ENCODE measurements at regions not wholly inside any gene's neighbourhood (a gene's known extent, or its start where the extent isn't known, plus 50 kb on each side); places are given as distances from the start of the nearest gene placed in this dataset.

DNA sequence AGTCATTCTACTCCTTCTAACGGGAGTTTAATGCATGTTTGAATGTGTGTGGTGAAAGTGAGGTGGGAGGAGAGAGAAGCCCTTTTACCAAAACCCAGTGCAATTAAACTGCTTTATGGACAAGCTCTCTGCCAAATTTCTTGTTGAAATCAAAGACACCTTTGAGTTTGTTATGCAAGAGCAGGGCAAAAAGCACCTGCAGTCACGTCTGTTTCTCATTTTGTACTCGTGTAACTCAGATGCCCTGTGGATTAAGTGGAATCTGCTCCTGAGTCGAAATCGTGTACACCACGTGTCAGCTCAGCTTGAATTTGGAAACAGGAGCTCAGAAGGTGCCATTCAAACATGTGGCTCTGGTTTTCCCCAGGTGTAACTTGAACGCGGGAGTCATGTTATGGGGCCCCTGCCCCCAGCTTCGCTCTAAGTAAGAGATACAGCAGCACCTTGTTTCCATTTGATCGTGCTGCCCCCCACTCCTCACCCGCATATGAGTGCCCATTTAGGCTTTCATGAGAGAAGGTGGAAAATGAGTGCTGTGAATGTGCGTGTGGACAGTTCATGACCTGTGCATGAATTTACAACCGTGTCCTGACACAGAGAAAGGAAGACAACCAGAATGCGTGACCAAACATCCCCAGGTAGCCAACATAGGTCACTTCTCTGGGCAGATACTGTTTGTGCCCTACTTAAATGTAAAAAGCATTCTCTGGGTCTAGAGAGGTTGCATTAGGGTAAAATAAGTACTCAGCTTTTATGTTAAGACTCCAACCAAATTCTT lies 347.0 kb upstream of the SLC30A5 start:
- no peak for DNase-seq (ENCODE audit: low spot score)

DNA sequence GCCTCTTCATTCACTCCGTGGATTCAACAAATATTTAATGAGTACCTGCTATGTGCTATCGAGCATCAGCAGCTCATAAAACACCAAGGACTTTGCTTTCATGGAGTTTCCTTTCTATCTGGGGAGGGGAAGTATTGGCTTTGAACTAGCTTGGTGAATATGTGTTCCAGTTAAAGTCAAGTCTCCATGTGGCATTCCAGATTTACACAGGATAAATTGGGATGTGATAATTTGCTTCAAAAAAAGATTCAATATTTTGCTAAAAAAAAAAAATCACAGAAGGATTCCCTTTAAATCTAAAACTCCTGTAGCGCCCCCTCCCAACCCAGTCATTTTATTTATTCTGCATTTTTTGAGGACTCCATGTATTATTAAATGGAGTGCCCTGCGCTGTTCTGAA lies 346.3 kb upstream of the SLC30A5 start:
- DNase-seq (ENCODE audit: low spot score) = no peak

DNA sequence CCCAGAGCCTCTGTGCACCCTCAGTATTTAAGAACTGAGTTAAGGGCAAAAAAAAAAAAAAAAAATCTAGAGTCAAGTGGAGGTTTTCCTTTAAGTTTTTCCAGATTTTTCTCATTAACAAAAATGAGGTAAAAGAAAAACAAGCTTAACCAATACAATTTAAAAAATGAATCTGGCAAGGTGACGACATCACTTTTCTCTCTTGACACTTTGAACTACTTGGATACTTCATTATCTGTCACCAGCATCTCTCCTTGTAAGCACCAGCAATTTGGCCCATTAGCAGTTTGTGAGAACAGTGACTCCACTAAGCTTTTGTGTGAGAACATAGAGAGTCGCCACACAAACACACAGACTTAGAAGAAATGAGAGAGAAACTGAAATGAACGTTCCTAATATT lies 345.7 kb upstream of the SLC30A5 start:
- DNase-seq (ENCODE audit: low spot score) = no peak

DNA sequence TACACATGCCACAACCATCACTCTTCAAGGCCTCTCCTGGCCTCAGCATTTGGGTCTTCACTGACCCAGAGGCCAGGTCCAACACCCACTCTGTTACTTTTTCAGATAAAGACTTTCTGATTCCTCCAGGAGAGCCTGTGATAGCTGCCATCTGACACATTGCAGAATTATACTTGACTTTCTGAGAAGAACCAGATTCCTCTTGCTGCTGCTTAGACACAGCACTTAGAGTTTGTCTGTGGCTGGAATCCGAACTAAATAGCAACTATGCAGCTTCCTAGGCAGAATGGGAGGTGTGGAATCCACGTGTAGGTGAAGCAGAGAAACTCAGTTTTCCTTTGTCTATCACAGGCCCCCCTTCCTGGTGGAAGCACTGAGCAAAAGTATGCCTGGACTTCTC lies 344.7 kb upstream of the SLC30A5 start:
- no peak for DNase-seq (ENCODE audit: low spot score)

DNA sequence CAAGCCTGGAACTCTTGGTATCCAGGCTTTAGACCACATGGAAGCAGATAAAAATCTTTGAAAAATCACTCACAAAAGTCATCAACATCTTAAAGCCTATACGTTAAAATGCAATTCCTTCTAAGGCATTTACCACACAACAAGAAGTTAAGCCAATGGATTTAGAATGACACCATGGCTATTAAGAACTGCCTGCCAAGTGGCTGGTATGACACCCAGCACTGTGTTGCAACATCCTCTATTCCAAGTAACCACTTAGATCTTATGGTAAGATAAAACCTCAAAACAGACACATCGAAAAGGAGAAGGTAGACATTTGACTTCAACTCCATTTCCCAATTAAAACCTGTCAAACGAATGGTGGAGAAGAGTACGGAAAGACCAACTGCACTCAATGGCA lies 344.2 kb upstream of the SLC30A5 start:
- DNase-seq (ENCODE audit: low spot score) = no peak

DNA sequence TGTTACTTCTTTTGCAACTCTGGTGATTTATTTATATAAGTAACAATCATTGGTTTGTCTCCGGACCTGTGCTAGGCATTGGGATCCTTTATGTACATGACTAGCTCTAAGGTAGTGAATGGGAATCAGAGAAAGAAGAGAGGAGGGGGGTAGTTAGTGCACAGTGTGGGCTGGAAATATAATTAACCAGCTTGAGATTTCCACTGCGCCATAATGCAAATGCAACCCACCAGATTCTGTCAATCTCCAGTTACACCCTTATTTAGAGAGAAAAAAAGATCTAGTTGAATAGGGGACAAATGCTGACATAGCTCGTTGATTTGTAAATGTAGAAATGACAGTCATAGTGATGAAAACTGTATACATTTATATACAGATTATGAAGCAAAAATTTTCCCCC lies 342.2 kb upstream of the SLC30A5 start:
- DNase-seq (ENCODE audit: low spot score) = no peak

DNA sequence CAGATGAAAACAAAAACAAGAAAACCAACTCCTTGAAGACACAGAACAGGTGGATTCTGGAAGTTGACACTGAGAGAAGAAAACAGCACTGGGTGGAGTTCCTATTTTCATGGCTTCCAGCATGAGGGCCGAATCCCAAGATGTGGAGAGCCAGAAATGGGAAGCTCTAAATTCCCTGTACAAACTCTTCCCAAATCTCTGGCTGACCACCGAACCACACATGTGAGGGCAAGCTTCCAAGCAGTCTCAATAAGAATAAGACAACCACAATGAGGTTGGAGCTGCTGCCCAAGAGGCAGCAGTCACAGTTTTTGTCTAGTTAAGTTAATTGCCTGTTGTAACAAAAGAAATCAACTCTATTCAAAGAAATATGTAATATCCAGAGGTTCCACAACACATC lies 339.3 kb upstream of the SLC30A5 start:
- no peak for DNase-seq (ENCODE audit: low spot score)

DNA sequence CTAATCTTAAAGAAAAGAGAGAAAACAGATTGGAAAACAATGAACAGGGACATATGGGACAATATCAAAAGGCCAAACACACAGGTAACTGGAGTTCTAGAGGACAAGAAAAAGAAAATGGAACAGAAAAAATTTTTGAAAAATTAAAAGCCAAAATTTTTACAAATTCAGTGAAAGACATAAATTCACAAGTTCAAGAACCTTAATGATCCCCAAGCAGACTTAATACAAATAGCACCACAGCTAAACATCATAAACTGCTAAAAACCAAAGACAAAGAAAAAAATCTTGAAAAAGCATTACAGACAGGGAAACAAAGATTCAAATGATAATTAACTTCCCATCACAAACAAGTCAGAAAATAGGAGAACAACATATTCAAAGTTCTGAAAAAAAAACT lies 338.5 kb upstream of the SLC30A5 start:
- no peak for DNase-seq (ENCODE audit: low spot score)

DNA sequence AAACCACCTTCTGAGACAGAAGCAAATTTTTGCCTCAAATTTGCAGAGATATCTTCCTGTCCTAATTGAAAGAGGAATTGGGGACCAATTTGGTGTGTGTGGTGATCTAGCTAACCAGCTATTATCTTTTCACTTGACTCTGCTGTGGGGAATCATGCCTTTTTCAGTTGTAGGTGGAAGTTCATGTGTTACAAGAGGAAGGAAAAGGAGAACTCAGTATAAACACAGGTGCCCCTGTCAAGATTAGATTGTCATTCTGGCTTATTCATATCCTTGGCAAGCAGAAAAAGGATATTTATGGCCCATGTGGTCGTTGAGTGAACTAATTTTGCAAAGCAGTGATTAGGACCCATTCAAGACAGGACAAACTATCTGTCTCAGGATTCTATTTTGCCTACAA lies 336.8 kb upstream of the SLC30A5 start:
- no peak for DNase-seq (ENCODE audit: low spot score)

DNA sequence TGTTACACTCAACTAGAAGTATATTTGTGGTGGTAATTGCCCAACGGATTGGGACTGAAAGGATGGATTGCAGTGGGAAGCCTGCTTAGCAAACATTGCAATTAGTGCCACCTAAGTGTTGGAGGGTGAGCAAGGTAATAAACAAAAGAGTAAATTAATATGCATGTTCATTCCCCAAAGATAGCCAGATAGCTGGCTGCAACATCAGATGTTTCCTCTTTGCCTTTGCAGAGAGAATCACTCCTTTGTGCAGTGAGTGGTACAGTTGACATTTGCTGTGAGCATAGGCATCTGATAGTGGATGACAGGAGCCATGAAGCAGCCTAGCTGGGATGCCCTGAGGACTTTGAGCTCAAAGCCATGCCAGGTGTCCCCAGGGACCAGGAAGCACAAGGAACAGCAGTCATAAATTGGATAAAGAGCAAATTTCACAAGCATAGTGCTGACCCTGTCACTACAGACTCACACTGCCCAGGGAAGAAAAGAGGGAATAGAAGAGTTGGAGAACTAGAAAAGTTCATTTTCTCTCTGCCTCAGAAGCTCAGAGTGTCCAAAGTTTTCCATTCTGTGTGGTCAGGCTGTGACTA lies 336.1 kb upstream of the SLC30A5 start:
- DNase-seq (ENCODE audit: low spot score) = no peak

DNA sequence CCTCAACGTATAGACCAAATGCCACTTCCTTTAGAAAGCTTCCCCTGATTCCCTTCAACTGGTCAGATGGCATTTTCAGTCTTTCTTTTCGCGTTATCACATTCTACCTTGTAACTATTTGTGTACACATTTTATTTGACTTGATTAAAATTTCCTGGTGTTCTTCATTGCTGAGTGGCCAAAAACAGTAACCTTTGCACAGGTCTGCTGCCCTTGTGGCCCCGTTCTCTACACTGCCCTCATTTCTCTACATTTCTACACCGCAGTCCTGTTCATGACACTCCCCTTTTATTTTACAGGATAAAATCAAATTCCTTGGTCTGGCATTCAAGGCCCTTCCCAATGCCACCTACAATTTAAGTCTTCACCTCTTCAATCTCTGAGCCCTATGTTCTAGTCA lies 334.2 kb upstream of the SLC30A5 start:
- DNase-seq (ENCODE audit: low spot score) = no peak

DNA sequence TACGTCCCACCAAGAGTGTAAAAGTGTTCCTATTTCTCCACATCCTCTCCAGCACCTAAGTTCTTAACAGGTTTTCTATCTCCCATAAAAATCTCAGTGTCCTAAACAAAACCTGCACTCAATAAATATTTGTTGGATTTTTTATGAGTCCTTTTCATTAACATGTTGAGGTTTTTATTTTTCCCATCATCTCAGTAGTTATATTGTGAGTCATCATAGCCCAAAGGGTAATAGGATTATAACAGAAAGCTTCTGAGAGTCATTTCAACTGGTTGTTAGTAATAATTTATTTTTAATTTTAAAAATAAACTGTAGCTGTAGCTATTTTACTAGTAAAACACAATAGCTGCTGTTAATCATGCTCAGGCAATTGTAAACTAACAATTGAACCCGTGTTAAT lies 331.6 kb upstream of the SLC30A5 start:
- DNase-seq (ENCODE audit: low spot score) = no peak

DNA sequence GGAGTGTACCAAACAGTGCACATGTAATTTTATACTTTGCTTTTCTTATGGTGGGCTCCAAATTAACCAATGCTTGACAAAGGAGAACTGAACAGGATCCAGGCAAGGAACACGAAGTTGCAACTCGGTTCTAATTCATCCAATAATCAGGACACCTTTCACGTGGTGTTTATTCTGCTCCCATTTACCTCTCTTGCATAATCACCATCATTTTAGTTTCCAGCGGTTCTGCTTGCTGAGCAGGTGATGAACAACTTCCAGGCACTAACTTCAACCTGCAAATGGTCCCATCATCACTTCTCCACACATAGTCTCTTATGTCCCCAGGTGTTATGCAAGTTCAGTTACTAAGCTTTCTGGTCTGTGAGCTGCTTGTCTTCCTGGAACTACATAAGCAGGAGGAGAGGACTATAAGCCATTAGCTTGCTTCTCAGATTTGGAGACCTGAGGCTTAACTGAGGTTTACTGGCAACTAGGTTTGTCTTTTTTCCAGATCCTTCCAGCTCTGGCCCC lies 326.8 kb upstream of the SLC30A5 start:
- no peak for DNase-seq (ENCODE audit: low spot score)

DNA sequence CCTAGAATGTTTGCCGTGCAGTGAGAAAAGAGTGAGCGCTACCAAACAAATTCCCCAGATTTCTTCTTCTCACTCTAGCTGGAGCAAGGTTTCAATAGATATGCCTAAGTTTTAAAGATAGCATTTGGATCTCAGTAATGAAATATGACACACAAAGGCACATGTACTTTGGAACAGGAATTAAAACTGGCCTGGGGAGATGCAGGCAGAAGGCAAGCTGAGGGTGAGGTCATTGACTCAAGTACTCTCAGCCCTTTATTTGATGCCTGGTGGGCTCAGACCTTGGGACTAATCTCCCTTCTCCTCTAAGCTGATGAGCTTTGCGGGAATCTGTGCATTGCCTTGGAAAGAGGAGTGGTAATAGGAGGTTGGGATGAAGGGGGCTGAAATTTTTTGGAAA lies 323.3 kb upstream of the SLC30A5 start:
- no peak for DNase-seq (ENCODE audit: low spot score)

DNA sequence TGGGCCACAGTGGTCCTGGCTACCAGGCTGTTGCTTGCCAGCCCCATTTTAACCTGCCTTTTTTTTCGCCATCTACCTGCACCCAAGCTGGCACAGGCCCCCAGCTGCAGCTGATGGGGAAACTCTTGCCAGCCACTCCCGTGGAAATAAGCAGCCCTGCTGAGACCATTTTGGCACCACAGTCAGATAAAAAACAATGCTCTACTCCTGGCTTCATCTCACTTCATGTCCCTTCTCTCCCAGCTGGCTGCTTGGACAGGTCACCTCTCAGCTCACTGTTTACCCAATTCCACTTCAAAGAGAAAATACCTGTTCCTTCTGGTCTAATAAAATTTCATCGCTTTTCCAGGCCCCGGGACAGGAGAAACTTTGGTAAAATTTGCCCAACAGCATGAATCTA lies 322.6 kb upstream of the SLC30A5 start:
- no peak for DNase-seq (ENCODE audit: low spot score)

DNA sequence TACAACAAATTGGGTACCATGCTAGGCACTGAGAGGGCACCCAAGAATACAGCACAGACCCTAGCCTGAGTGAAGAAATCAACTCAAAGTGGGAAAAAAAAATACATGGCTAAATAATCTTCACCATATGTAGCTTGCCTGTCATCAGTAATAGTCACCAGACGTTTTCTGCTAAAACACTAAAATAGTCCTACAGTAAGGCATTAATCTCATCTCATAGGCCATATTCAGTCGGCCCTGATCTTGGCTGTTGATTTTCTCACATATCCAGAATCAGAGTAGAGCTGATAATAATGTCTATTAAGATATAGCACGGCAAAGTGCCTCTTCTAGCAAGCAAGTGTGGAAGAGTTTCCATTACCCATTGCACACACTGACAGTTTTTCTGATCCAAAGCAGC lies 322.1 kb upstream of the SLC30A5 start:
- no peak for DNase-seq (ENCODE audit: low spot score)

DNA sequence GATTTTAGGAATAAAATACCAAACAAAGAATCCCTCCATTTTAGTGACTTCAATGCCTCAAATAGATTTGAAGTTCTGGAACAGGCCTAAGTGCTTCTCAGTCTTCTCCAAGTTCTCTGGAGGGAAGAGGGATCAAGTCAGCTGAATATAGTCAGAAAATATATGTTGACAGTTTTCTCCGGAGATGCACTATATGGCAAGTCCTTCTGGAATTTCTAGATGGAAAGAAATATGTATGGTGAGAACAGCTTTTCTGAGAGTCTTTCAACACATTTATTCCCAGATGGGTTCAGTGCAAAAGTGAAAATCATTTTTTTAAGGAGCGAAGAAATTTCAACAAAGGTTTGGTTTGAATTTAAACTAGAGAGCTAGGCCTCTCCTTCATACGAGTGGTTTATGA lies 317.4 kb upstream of the SLC30A5 start:
- DNase-seq (ENCODE audit: low spot score) = no peak

DNA sequence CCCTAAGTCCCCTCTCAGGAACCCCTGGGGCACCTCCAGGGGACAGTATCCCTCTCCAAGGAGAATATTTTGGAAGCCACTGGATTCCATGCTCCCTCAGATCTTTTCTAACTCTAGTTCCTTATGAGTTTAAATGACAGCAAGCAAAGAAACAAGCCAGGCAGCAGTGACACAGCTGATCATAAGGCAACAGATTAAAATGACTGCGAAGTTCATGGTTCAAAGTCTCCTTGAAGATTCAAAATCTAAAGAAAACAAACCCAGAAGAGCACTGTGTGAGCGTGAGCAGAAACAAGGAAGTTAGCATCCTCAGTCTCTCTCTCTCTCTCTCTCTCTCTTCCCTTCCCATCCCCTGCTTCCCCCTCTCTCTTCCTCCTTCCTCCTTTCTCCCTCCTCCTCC lies 316.7 kb upstream of the SLC30A5 start:
- DNase-seq (ENCODE audit: low spot score) = no peak

DNA sequence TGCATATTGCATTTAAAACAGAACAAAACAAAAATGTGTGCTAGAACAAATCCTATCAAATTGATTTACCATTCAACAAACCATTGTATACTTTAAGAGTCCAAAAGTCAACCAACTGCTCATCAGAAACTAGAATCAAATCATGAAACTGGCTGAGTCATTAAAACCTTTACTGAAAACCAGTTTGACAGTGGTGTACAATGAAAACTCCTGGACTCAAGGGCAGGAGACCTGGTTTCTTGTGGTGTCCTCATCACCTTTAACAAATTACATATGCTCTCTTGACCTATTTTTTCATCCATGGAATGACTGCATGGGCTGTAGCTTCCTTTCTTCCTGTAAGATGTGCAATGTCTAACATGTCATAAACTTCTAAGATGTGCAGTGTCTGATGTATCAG lies 315.3 kb upstream of the SLC30A5 start:
- DNase-seq (ENCODE audit: low spot score) = no peak

DNA sequence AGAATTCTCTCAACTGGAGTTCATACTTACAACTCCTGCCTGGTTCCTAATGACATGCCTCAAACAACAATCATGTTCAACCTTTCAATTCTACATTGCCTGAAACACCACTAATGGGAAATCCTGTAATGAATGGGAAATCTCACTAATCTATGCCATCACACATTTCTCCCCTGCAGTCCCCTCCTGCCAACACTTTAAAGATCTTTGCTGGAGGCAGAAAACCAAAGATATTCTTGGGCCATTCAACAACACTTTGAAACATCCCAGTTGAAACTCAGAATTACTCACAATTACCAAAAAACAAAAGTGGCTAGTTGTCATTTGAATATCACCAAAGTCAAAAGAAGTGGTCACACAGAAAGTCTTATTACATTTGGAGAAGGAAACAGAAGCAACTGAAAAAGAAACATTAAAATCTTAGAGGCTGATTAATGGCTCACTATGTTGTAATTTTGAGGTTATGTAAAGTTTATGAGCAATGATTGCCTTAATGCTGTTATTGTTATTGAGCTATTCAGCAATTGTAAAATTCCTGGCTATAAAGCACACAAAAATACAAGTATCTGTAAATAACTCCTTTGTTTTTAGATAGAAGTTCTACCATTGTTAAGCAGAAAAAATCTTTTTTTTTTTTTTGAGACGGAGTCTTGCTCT lies 313.4 kb upstream of the SLC30A5 start:
- DNase-seq (ENCODE audit: low spot score) = no peak

DNA sequence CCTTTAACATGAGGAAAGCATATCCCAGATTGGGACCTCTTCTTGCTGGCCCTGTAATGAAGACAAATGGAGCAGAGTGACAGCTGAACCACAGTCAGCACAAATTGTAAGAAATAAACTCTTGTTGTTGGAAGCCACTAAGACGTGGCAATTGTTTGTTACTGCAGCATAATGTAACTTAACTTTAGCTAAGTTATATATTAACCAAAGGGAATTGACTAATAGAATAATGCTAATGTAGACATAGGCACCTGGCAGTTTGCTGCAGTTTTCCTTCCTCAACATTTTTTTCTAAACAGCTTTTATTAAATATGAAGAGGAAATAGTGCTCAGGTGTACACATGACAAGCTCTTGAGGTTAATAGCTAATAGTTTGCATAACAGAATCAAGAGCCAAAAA lies 300.7 kb upstream of the SLC30A5 start:
- no peak for DNase-seq (ENCODE audit: low spot score)

DNA sequence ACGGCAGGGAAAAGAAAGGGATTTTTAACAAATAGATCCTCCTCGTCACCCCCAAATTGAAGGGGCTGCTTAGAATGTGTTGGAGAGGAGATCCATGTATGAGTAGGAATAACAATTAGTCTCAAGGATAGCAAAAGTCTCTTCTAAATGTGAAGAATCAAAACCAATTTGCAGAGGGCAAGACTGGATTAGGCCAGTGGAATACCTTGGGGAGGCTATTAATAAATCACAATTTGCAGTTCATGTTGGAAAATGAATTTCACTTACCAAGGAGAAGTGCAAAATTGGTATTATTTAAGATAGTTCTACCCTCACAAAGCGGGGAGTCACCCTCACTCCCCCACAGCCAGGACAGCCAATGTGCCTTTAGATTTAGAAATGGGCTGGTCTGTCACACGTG lies 299.8 kb upstream of the SLC30A5 start:
- DNase-seq (ENCODE audit: low spot score) = no peak

DNA sequence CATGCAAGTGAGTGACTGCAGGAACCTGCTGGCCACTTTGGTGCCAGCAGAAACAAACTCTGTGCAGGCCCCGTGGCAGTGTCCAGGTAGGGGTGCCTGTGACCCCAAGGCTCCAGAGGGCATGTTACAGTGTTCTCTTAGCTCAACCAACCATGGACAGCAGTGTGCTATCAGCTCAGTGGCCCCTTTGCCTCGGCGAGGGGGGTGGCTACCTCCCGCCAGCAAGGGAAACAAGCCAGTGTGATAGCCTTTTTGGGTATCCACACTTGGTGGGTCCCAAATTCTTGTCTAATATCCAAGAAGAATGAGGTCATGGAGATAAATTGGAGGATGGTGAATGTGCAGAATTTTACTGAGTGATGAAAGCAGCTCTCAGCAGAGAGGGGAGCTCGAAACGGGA lies 298.6 kb upstream of the SLC30A5 start:
- no peak for DNase-seq (ENCODE audit: low spot score)

Data from ecto neural progenitor cell (in vitro differentiated cells).